Stomach (tissue), 4 donors: ENCODE measurements at regions not wholly inside any gene's neighbourhood (a gene's known extent, or its start where the extent isn't known, plus 50 kb on each side); places are given as distances from the start of the nearest gene placed in this dataset.

Experiments
- CTCF ChIP-seq, 7 experiments: fragments of 450-650 bp in 4 of 7; fragments of 200-600 bp in 3 of 7; sonication (generic) in 3 of 7; IDR thresholded peaks; one replicate each; pipeline ENCODE4 v1.5.1; 2016 to 2019; ENCODE audit warnings: antibody characterized with exemption in 7 of 7, control low read depth in 2 of 7, mild to moderate bottlenecking in 1 of 7
- EP300 ChIP-seq: sonication (generic); formaldehyde crosslinking; IDR thresholded peaks from one replicate; pipeline ENCODE4 v1.6.1; 2017; ENCODE audit warnings: antibody characterized with exemption
- POLR2A ChIP-seq, 4 donors: fragments of 450-650 bp; IDR thresholded peaks; one replicate each; pipeline ENCODE4 v1.6.1; 2016; ENCODE audit warnings: antibody characterized with exemption in 4 of 4, control low read depth in 2 of 4, mild to moderate bottlenecking in 1 of 4, moderate library complexity in 1 of 4
- POLR2AphosphoS5 ChIP-seq, 3 donors: sonication (generic); formaldehyde crosslinking; IDR thresholded peaks; one replicate each; pipeline ENCODE4 v1.6.1; 2016; ENCODE audit warnings: antibody characterized with exemption in 3 of 3

- no peak for TF ChIP-seq CTCF (IDR thresholded peaks at IDR 0.05)
- TF ChIP-seq POLR2A (IDR thresholded peaks at IDR 0.05): no peak
- no peak for TF ChIP-seq EP300
- no peak for TF ChIP-seq POLR2AphosphoS5 (IDR thresholded peaks at IDR 0.05)
Observed at GRCh38 chr10:42992156-42992956, 84.5 kb upstream of the RET start.
